ENCODE measurements at regions not wholly inside any gene's neighbourhood (a gene's known extent, or its start where the extent isn't known, plus 50 kb on each side); places are given as distances from the start of the nearest gene placed in this dataset.

- intact Hi-C loops (cut with DNase I): no loop called here
- H3K4me3 ChIP-seq: no peak overlapping the region
- peak in 1 of 5 donors; percentile 46 for DNase-seq
- no peaks in the 10 kb centered on the region for H3K36me3 ChIP-seq
- ATAC-seq: no peak
- no peaks in the 10 kb centered on the region for H3K9me3 ChIP-seq
- WGBS, 4 donors: 84 to 90% (median 86%) methylated on average over 28 to 31 of the region's 31 CpGs
- peaks cover 0 to 5% (median 0%) of the 10 kb centered on the region in 9 donors for H3K27me3 ChIP-seq
- no peak for TF ChIP-seq POLR2A (IDR thresholded peaks at IDR 0.05)
- TF ChIP-seq CTCF (IDR thresholded peaks at IDR 0.05): no peak
- no peak overlapping the region for H3K27ac ChIP-seq
- H3K4me1 ChIP-seq: no peaks in the 10 kb centered on the region
These were observed 1086.8 kb downstream of the BRD1 start for GRCh38 chr22:48740731-48741405.

- TF ChIP-seq CTCF (IDR thresholded peaks at IDR 0.05) (no peak), POLR2A (IDR thresholded peaks at IDR 0.05) (no peak)
- ATAC-seq (no peak), DNase-seq (peak in 1 of 5 donors; percentile 27)
- intact Hi-C loops (cut with DNase I): no loop called here
- H3K4me1 ChIP-seq: no peaks in the 10 kb centered on the region
- WGBS, 4 donors: 55 to 60% (median 58%) methylated on average over 18 to 21 of the region's 21 CpGs
- H3K4me3 ChIP-seq: no peak overlapping the region
- H3K36me3 ChIP-seq: no peaks in the 10 kb centered on the region
- no peaks in the 10 kb centered on the region for H3K9me3 ChIP-seq
- H3K27ac ChIP-seq: no peak overlapping the region
- peaks cover 0 to 5% (median 0%) of the 10 kb centered on the region in 9 donors for H3K27me3 ChIP-seq
These were observed 1087.5 kb downstream of the BRD1 start for GRCh38 chr22:48740086-48740730.

GRCh38 chr22:48739348-48740085, 1088.2 kb downstream of the BRD1 start:
- no peak for TF ChIP-seq POLR2A (IDR thresholded peaks at IDR 0.05)
- TF ChIP-seq CTCF (IDR thresholded peaks at IDR 0.05): no peak
- intact Hi-C loops (cut with DNase I): no loop called here
- no peak overlapping the region for H3K27ac ChIP-seq
- ATAC-seq (no peak), DNase-seq (peak in 1 of 5 donors; percentile 31)
- H3K9me3 ChIP-seq: no peaks in the 10 kb centered on the region
- H3K4me3 ChIP-seq: no peak overlapping the region
- H3K36me3 ChIP-seq: no peaks in the 10 kb centered on the region
- H3K27me3 ChIP-seq: peaks cover 0 to 5% (median 0%) of the 10 kb centered on the region in 9 donors
- 84 to 88% (median 85%) methylated on average over 22 to 23 of the region's 23 CpGs for WGBS, 4 donors
- H3K4me1 ChIP-seq: no peaks in the 10 kb centered on the region

Data from heart left ventricle (tissue), 16 donors.